OCI-LY7 (cell line): ENCODE measurements at regions not wholly inside any gene's neighbourhood (a gene's known extent, or its start where the extent isn't known, plus 50 kb on each side); places are given as distances from the start of the nearest gene placed in this dataset.

Experiments used
- BruUV-seq: library from RNA; stranded (reverse); fragments of 400-500 nt; replicated peaks from 2 replicates; lab custom pipeline; 2021; lab: Mats Ljungman, UMichigan
- CTCF ChIA-PET: fragments of 300-600 bp; sonication (Branson Sonifier 250); formaldehyde crosslinking; loops from one replicate; lab custom pipeline; 2022; ENCODE audit warnings: antibody characterized with exemption; ENCODE audit not compliant: unreplicated experiment; lab: Charles Lee
- POLR2A ChIA-PET: fragments of 300-600 bp; sonication (Branson Sonifier 250); formaldehyde crosslinking; loops from one replicate; lab custom pipeline; 2022; ENCODE audit warnings: antibody characterized with exemption; lab: Charles Lee
- DNase-seq: peaks from one replicate; pipeline ENCODE4 v3.0.0-alpha.2; 2015; ENCODE audit warnings: low spot score
- H2AFZ ChIP-seq: fragments of 200-600 bp; sonication (generic), shearing (Covaris generic); 2 replicates; pipeline ENCODE4 v1.6.1; 2014; ENCODE audit warnings: mild to moderate bottlenecking, antibody characterized with exemption, low read length, moderate library complexity
- H3K27ac ChIP-seq: fragments of 200-600 bp; sonication (generic); 2 replicates; pipeline ENCODE4 v1.5.1; 2014; ENCODE audit warnings: mixed run types, low read depth, mild to moderate bottlenecking, moderate library complexity, low read length, inconsistent platforms; ENCODE audit not compliant: poor library complexity, severe bottlenecking
- H3K36me3 ChIP-seq: fragments of 200-600 bp; sonication (generic); 2 replicates; pipeline ENCODE4 v1.6.1; 2014; ENCODE audit warnings: mild to moderate bottlenecking, antibody characterized with exemption, low read length, moderate library complexity, mixed read lengths; ENCODE audit not compliant: insufficient read depth
- H3K4me1 ChIP-seq: fragments of 200-600 bp; sonication (generic); 2 replicates; pipeline ENCODE4 v1.5.1; 2014; ENCODE audit warnings: mild to moderate bottlenecking, low read length; ENCODE audit not compliant: insufficient read depth, poor library complexity, severe bottlenecking
- H3K4me2 ChIP-seq: fragments of 200-600 bp; sonication (generic); 2 replicates; pipeline ENCODE4 v1.6.1; 2014; ENCODE audit warnings: mild to moderate bottlenecking, low read length
- H3K4me3 ChIP-seq: fragments of 200-600 bp; sonication (generic); 2 replicates; pipeline ENCODE4 v1.5.1; 2014; ENCODE audit warnings: mild to moderate bottlenecking, low read depth, low read length; ENCODE audit not compliant: poor library complexity, severe bottlenecking
- H3K79me2 ChIP-seq: fragments of 200-600 bp; sonication (generic); 2 replicates; pipeline ENCODE4 v1.6.1; 2016; ENCODE audit warnings: low read depth, mild to moderate bottlenecking, low read length, moderate library complexity, mixed read lengths; ENCODE audit not compliant: insufficient read depth
- H3K9me2 ChIP-seq: fragments of 200-600 bp; sonication (generic); 2 replicates; pipeline ENCODE4 v1.6.1; 2016; ENCODE audit warnings: mild to moderate bottlenecking, low read length, mixed read lengths; ENCODE audit not compliant: insufficient read depth
- H3K9me3 ChIP-seq: fragments of 200-600 bp; sonication (generic); 2 replicates; pipeline ENCODE4 v1.6.1; 2014; ENCODE audit warnings: mild to moderate bottlenecking, mixed run types, low read length, mixed read lengths
- H4K20me1 ChIP-seq: fragments of 200-600 bp; sonication (generic); 2 replicates; pipeline ENCODE4 v1.6.1; 2014; ENCODE audit warnings: mild to moderate bottlenecking, antibody characterized with exemption, low read length, moderate library complexity, mixed read lengths; ENCODE audit not compliant: insufficient read depth
- CTCF ChIP-seq: fragments of 200-600 bp; sonication (generic); conservative IDR thresholded peaks from 2 replicates; pipeline ENCODE4 v1.5.1; 2014; ENCODE audit warnings: mild to moderate bottlenecking, antibody characterized with exemption, low read length, moderate library complexity, mixed read lengths
- EZH2phosphoT487 ChIP-seq: fragments of 200-600 bp; sonication (generic); IDR thresholded peaks from 2 replicates; pipeline ENCODE4 v1.6.1; 2018; ENCODE audit warnings: low read depth, borderline replicate concordance, mild to moderate bottlenecking, mixed run types, antibody characterized with exemption, low read length, moderate library complexity, mixed read lengths
- intact Hi-C: fragments of 100-400 bp; cut with micrococcal nuclease; formaldehyde crosslinking; loops from one replicate; pipeline ENCODE4 v1.10.0; 2022; ENCODE audit not compliant: unreplicated experiment

- no peaks in the 10 kb centered on the region for H3K79me2 ChIP-seq
- POLR2A ChIA-PET, result no interaction called here
- no peak overlapping the region for H3K4me2 ChIP-seq
- no peaks in the 10 kb centered on the region for H4K20me1 ChIP-seq
- H3K4me1 ChIP-seq, result no peaks in the 10 kb centered on the region
- H2AFZ ChIP-seq, result no peak overlapping the region
- intact Hi-C loops, result no loop called here
- BruUV-seq, result no TSS peak
- H3K9me3 ChIP-seq, result no peaks in the 10 kb centered on the region
- TF ChIP-seq CTCF (no peak), EZH2phosphoT487 (no peak)
- no peaks in the 10 kb centered on the region for H3K36me3 ChIP-seq
- H3K9me2 ChIP-seq, result no peaks in the 10 kb centered on the region
- H3K4me3 ChIP-seq, result no peak overlapping the region
- DNase-seq, result no peak
- CTCF ChIA-PET, result no interaction called here
- H3K27ac ChIP-seq, result no peak overlapping the region
Measured at GRCh38 chr11:116637766-116638165, 135.0 kb downstream of the BUD13 start.

- H3K36me3 ChIP-seq, result no peaks in the 10 kb centered on the region
- CTCF ChIA-PET, result no interaction called here
- POLR2A ChIA-PET, result interaction anchor here (0.6 kb wide), 1 partner anchor 27 kb away, joined by 3 read pairs; no protein-coding TSS in a partner anchor
- no peaks in the 10 kb centered on the region for H3K9me2 ChIP-seq
- DNase-seq, result no peak
- BruUV-seq, result no TSS peak
- no peak overlapping the region for H3K27ac ChIP-seq
- no peak overlapping the region for H3K4me2 ChIP-seq
- no peak overlapping the region for H2AFZ ChIP-seq
- no peaks in the 10 kb centered on the region for H3K4me1 ChIP-seq
- intact Hi-C loops, result no loop called here
- H3K4me3 ChIP-seq, result no peak overlapping the region
- H3K9me3 ChIP-seq, result no peaks in the 10 kb centered on the region
- no peaks in the 10 kb centered on the region for H3K79me2 ChIP-seq
- no peaks in the 10 kb centered on the region for H4K20me1 ChIP-seq
- TF ChIP-seq EZH2phosphoT487 (no peak), CTCF (no peak)
Measured at GRCh38 chr11:116636341-116636929, 136.4 kb downstream of the BUD13 start.

- TF ChIP-seq EZH2phosphoT487 (no peak), CTCF (no peak)
- DNase-seq, result no peak
- ChIA-PET CTCF (no interaction called here), POLR2A (no interaction called here)
- no peak overlapping the region for H3K27ac ChIP-seq
- H2AFZ ChIP-seq, result no peak overlapping the region
- no peak overlapping the region for H3K4me2 ChIP-seq
- no peaks in the 10 kb centered on the region for H3K4me1 ChIP-seq
- BruUV-seq, result no TSS peak
- no peaks in the 10 kb centered on the region for H3K36me3 ChIP-seq
- no peaks in the 10 kb centered on the region for H4K20me1 ChIP-seq
- no peak overlapping the region for H3K4me3 ChIP-seq
- intact Hi-C loops, result no loop called here
- H3K9me3 ChIP-seq, result no peaks in the 10 kb centered on the region
- H3K79me2 ChIP-seq, result no peaks in the 10 kb centered on the region
- no peaks in the 10 kb centered on the region for H3K9me2 ChIP-seq
Measured at GRCh38 chr11:116631201-116631600, 141.6 kb downstream of the BUD13 start.
